Nephron progenitor cell (in vitro differentiated cells): ENCODE measurements at regions not wholly inside any gene's neighbourhood (a gene's known extent, or its start where the extent isn't known, plus 50 kb on each side); places are given as distances from the start of the nearest gene placed in this dataset.

Source experiments
- DNase-seq: peaks from one replicate; pipeline ENCODE4 v3.0.0; 2021
- H3K27ac Mint-ChIP-seq: 2 replicates; pipeline ENCODE4 v1.8.0; 2021; ENCODE audit warnings: mild to moderate bottlenecking, moderate library complexity, mixed read lengths
- H3K27me3 Mint-ChIP-seq: 2 replicates; pipeline ENCODE4 v1.8.0; 2021; ENCODE audit warnings: mild to moderate bottlenecking, low read depth, mixed read lengths; ENCODE audit not compliant: poor library complexity
- H3K36me3 Mint-ChIP-seq: 2 replicates; pipeline ENCODE4 v1.8.0; 2021; ENCODE audit warnings: low read depth, mixed read lengths
- H3K4me1 Mint-ChIP-seq: 2 replicates; pipeline ENCODE4 v1.8.0; 2021; ENCODE audit warnings: mixed read lengths
- H3K4me3 Mint-ChIP-seq: 2 replicates; pipeline ENCODE4 v1.8.0; 2021; ENCODE audit warnings: mild to moderate bottlenecking, moderate library complexity, mixed read lengths
- H3K9me3 Mint-ChIP-seq: 2 replicates; pipeline ENCODE4 v1.8.0; 2021; ENCODE audit warnings: mild to moderate bottlenecking, moderate library complexity, mixed read lengths
- TF ChIP-seq, protein P1 (sequence below): fragments of 200-600 bp; sonication (generic); IDR thresholded peaks from 2 replicates; pipeline ENCODE4 v1.5.0; 2021; ENCODE audit warnings: antibody characterized with exemption

DNA sequence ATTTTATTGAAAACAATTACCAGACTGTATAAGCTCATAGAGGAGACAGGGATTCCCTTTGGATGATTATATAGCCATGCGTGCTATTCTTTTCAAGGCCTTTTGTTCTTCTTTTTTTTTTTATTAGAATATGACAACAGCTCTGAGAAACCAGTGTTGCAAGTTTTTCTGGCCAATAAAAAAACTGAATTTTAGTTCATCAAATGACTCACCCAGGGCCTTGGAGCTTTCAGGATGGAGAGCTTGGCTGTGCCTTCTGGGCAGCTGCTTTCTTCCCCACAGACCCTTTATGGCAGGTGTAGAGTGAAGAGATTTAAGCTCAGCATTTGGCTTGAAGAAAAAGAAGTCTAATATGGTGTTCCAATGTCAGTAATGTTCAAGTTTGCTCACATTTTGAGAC, 497.9 kb upstream of the FANCL start:
- H3K4me1 Mint-ChIP-seq, result no peaks in the 10 kb centered on the region
- H3K9me3 Mint-ChIP-seq, result no peaks in the 10 kb centered on the region
- H3K27me3 Mint-ChIP-seq, result no peaks in the 10 kb centered on the region
- DNase-seq, result no peak
- no peak overlapping the region for H3K4me3 Mint-ChIP-seq
- TF ChIP-seq, protein P1, sequence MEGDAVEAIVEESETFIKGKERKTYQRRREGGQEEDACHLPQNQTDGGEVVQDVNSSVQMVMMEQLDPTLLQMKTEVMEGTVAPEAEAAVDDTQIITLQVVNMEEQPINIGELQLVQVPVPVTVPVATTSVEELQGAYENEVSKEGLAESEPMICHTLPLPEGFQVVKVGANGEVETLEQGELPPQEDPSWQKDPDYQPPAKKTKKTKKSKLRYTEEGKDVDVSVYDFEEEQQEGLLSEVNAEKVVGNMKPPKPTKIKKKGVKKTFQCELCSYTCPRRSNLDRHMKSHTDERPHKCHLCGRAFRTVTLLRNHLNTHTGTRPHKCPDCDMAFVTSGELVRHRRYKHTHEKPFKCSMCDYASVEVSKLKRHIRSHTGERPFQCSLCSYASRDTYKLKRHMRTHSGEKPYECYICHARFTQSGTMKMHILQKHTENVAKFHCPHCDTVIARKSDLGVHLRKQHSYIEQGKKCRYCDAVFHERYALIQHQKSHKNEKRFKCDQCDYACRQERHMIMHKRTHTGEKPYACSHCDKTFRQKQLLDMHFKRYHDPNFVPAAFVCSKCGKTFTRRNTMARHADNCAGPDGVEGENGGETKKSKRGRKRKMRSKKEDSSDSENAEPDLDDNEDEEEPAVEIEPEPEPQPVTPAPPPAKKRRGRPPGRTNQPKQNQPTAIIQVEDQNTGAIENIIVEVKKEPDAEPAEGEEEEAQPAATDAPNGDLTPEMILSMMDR, result no peak
- H3K27ac Mint-ChIP-seq, result no peak overlapping the region
- H3K36me3 Mint-ChIP-seq, result no peaks in the 10 kb centered on the region

GRCh38 chr2:58734365-58734764, 493.2 kb upstream of the FANCL start:
- no peak for DNase-seq
- Mint-ChIP-seq H3K36me3 (no peaks in the 10 kb centered on the region), H3K9me3 (no peaks in the 10 kb centered on the region), H3K27ac (no peak overlapping the region), H3K27me3 (no peaks in the 10 kb centered on the region), H3K4me1 (peaks cover 9% of the 10 kb centered on the region), H3K4me3 (no peak overlapping the region)
- TF ChIP-seq, protein P1, result no peak

DNA sequence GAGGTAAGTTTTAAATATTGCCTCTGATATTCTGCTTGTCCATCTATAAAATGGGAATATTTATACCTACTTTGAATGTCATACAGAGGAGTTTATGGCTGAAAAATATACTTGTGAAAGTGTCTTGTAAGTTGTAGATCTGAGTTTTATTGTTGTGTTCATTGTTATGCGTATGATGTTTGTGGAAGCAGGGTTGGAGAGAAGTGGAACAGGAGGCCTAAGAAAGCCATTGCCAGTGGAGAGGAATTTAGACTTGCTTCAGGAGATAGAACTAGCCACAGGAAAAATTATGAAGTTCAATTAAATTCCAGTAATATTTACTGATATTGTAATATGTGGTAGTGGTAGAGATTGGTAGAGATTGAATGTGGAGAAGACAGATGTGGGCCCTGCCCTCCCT, 491.9 kb upstream of the FANCL start:
- DNase-seq, result no peak
- H3K4me1 Mint-ChIP-seq, result peaks cover 9% of the 10 kb centered on the region
- H3K27ac Mint-ChIP-seq, result no peak overlapping the region
- H3K36me3 Mint-ChIP-seq, result no peaks in the 10 kb centered on the region
- H3K27me3 Mint-ChIP-seq, result no peaks in the 10 kb centered on the region
- no peaks in the 10 kb centered on the region for H3K9me3 Mint-ChIP-seq
- no peak overlapping the region for H3K4me3 Mint-ChIP-seq
- TF ChIP-seq, protein P1, result no peak

DNA sequence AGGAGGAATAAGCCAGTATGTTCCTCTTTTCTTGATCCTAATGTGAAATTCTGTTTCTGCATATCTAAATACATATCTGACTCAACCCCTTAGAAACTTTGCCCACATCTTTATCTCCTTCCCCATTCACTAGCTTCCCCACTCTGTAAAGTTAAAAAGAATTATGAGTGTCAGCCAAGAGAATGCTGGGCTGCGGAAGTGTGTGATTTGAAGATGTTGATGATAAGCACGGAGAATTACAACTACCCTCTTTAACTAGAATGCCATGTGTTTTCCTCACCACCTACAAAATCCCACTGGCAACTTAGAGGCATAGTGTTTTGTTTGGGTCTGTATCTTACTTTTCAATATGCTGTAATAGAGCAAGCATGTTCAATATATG, 490.4 kb upstream of the FANCL start:
- Mint-ChIP-seq H3K36me3 (no peaks in the 10 kb centered on the region), H3K4me3 (no peak overlapping the region), H3K27me3 (no peaks in the 10 kb centered on the region), H3K9me3 (no peaks in the 10 kb centered on the region), H3K4me1 (peaks cover 9% of the 10 kb centered on the region), H3K27ac (no peak overlapping the region)
- no peak for DNase-seq
- TF ChIP-seq, protein P1, result no peak

GRCh38 chr2:58730764-58731487, 489.8 kb upstream of the FANCL start:
- no peak overlapping the region for H3K4me3 Mint-ChIP-seq
- H3K36me3 Mint-ChIP-seq, result no peaks in the 10 kb centered on the region
- H3K27ac Mint-ChIP-seq, result no peak overlapping the region
- no peaks in the 10 kb centered on the region for H3K9me3 Mint-ChIP-seq
- peaks cover 9% of the 10 kb centered on the region for H3K4me1 Mint-ChIP-seq
- TF ChIP-seq, protein P1, result no peak
- no peak for DNase-seq
- no peaks in the 10 kb centered on the region for H3K27me3 Mint-ChIP-seq

DNA sequence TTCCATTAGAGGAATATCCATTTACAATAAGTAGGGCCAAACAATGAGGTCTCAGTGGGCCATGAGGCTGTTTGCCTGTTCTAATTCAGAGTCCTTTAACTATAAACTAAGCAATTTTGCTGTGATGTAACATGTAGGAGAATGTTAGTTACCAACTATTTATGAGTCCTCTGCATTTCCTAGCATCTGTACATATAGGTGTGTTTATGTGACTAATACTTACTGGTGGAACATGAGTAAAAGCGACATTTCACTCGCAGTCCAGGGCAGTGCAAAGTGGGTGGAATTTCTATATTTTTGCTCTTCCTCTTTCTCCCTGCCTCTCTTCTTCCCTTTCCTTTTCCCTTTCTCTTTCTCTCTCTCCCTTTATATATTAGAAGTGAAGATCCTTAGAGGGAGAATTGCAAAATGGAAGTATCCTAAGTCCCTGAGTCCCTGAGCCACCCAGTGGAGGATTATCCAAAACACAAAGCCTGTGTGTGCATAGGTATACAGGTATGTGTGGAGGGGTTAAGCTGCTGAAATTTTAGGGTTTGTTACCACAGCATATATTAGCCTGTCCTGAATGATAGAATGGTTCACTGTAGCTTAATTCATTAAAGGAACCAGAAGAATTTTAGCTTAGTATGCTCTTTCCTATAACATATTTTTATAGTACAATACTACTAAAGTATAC, 487.0 kb upstream of the FANCL start:
- Mint-ChIP-seq H3K36me3 (no peaks in the 10 kb centered on the region), H3K27ac (no peak overlapping the region)

More for the DNA sequence above, 487.0 kb upstream of the FANCL start:
- Mint-ChIP-seq H3K4me3 (no peak overlapping the region), H3K27me3 (no peaks in the 10 kb centered on the region), H3K4me1 (peaks cover 9% of the 10 kb centered on the region), H3K9me3 (no peaks in the 10 kb centered on the region)
- TF ChIP-seq, protein P1, result no peak
- DNase-seq, result no peak
